Adrenal gland (tissue), 9 donors: ENCODE measurements at regions not wholly inside any gene's neighbourhood (a gene's known extent, or its start where the extent isn't known, plus 50 kb on each side); places are given as distances from the start of the nearest gene placed in this dataset.

Experiments
- DNase-seq, 7 donors: peaks; one replicate each; pipeline ENCODE4 v3.0.0-alpha.2; 2019 to 2020
- H3K27ac ChIP-seq, 5 donors: fragments of 200-600 bp; sonication (generic) in 4 of 5; 1 replicate in 3 of 5; 2 replicates in 2 of 5; pipeline versions ENCODE4 v1.5.1 to v1.8.0; 2016 to 2020; ENCODE audit warnings: mild to moderate bottlenecking in 1 of 5
- H3K27me3 ChIP-seq: fragments of 200-600 bp; 2 replicates; pipeline ENCODE4 v1.8.0; 2021
- H3K36me3 ChIP-seq, 2 donors: fragments of 200-600 bp; replicated peaks in 1 of 2; 1 replicate in 1 of 2; 2 replicates in 1 of 2; pipeline versions ENCODE4 v1.5.1 to v1.8.0; 2018 to 2022
- H3K4me1 ChIP-seq, 2 donors: fragments of 200-600 bp; replicated peaks in 1 of 2; 1 replicate in 1 of 2; 2 replicates in 1 of 2; pipeline versions ENCODE4 v1.5.1 to v1.8.0; 2018 to 2021
- H3K4me3 ChIP-seq, 4 donors: fragments of 200-600 bp; sonication (generic) in 3 of 4; one replicate each; pipeline ENCODE4 v1.5.1; 2016 to 2018
- H3K9me3 ChIP-seq, 3 donors: fragments of 200-600 bp; sonication (generic) in 1 of 3; replicated peaks in 1 of 3; 1 replicate in 2 of 3; 2 replicates in 1 of 3; pipeline versions ENCODE4 v1.5.1 to v1.8.0; 2016 to 2021
- CTCF ChIP-seq, 6 experiments: fragments of 450-650 bp in 4 of 6; fragments of 200-600 bp in 2 of 6; sonication (generic) in 1 of 6; IDR thresholded peaks; 1 replicate in 5 of 6; 2 replicates in 1 of 6; pipeline versions ENCODE4 v1.5.1 to v1.8.0; 2016 to 2021; ENCODE audit warnings: antibody characterized with exemption in 6 of 6, mild to moderate bottlenecking in 2 of 6, moderate library complexity in 1 of 6
- POLR2A ChIP-seq, 2 donors: fragments of 450-650 bp; IDR thresholded peaks; one replicate each; pipeline ENCODE4 v1.6.1; 2017; ENCODE audit warnings: antibody characterized with exemption in 2 of 2, mild to moderate bottlenecking in 2 of 2, moderate library complexity in 1 of 2
- WGBS, 4 donors: extraction: QIAGEN DNeasy Blood & Tissue Kit in 2 of 4; methylation state at CpG; one replicate each; pipeline versions ENCODE4 v1.1.5 to v1.1.7; 2013 to 2017; 5-methylcytosine and 5-hydroxymethylcytosine counted together
- intact Hi-C, 2 donors: fragments of 100-400 bp; cut with DNase I; formaldehyde crosslinking; loops; one replicate each; pipeline versions ENCODE4 v1.14.1 to v1.15.0; 2022 to 2023
- donor health status: healthy with polysubstance abuse.
- donor health status: Bipolar disorder and iron deficiency.
- donor health status: DM: yes; HTN: yes; CAD: no.
- donor health status: DM: no; HTN: no; CAD: no.
- donor health status: DM: no; HTN: no; CAD: no.

DNA sequence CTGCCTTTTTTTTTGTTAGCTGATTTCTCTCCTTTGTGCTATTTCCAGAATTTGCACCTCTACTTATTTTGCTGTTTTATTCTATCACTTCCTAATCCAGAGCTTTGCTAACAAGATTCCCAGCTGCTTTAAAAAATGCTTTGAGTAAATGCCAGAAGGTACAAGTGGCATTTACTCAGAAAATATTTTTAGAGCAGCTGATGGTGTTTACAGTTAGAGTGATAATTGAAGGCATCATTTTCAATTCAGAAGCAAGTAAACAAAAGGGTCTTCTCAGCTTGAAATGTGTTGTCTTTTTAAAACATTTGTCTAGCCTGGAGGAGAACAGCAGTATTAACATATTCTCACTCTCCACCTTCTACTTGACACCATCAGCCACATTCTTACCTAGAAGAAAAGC is 99.9 kb downstream of the OTOR start:
- no peak for DNase-seq
- H3K36me3 ChIP-seq = no peaks in the 10 kb centered on the region
- H3K9me3 ChIP-seq = no peaks in the 10 kb centered on the region
- no peaks in the 10 kb centered on the region for H3K27me3 ChIP-seq
- H3K27ac ChIP-seq = no peak overlapping the region
- intact Hi-C loops = no loop called here
- TF ChIP-seq POLR2A (IDR thresholded peaks at IDR 0.05) (no peak), CTCF (IDR thresholded peaks at IDR 0.05) (no peak)
- no peak overlapping the region for H3K4me3 ChIP-seq
- no peaks in the 10 kb centered on the region for H3K4me1 ChIP-seq

- WGBS, 4 donors = 51 to 86% (median 65%) methylated on average over 1 of the region's 1 CpG
- Histone ChIP-seq H3K4me1 (no peaks in the 10 kb centered on the region), H3K27ac (no peak overlapping the region), H3K9me3 (no peaks in the 10 kb centered on the region), H3K36me3 (no peaks in the 10 kb centered on the region), H3K4me3 (no peak overlapping the region), H3K27me3 (no peaks in the 10 kb centered on the region)
- no peak for DNase-seq
- TF ChIP-seq CTCF (IDR thresholded peaks at IDR 0.05) = no peak
- TF ChIP-seq POLR2A (IDR thresholded peaks at IDR 0.05) = no peak
- intact Hi-C loops = no loop called here
These were observed 100.4 kb downstream of the OTOR start for GRCh38 chr20:16848526-16848925.

- H3K4me1 ChIP-seq = no peaks in the 10 kb centered on the region
- no peak overlapping the region for H3K4me3 ChIP-seq
- no peak for DNase-seq
- no peaks in the 10 kb centered on the region for H3K9me3 ChIP-seq
- H3K27me3 ChIP-seq = no peaks in the 10 kb centered on the region
- 66 to 74% (median 69%) methylated on average over 1 of the region's 1 CpG for WGBS, 4 donors
- H3K27ac ChIP-seq = no peak overlapping the region
- intact Hi-C loops = no loop called here
- no peaks in the 10 kb centered on the region for H3K36me3 ChIP-seq
- TF ChIP-seq POLR2A (IDR thresholded peaks at IDR 0.05) (no peak), CTCF (IDR thresholded peaks at IDR 0.05) (no peak)
These were observed 112.8 kb downstream of the OTOR start for GRCh38 chr20:16860914-16861313.

DNA sequence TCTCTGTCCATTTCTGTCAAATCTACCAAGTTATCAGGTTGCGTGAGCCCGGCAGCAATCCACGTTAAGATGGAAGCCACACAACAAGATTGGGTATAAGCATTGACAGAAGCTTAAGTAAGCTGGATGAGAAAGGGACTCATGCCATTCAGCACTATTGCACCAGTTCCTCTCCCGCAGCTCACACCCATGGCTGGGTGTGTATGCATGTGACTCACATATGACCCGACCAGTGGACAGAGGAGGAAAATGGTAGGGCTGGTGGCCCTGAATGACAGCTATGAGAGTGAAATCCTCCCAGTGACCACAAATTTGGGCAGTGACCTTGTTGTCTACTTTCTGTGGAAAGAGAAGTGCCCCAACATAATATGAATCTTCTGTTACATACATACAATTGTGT is 113.5 kb downstream of the OTOR start:
- intact Hi-C loops = no loop called here

More for the DNA sequence above, 113.5 kb downstream of the OTOR start:
- TF ChIP-seq CTCF (IDR thresholded peaks at IDR 0.05) = no peak
- no peak for TF ChIP-seq POLR2A (IDR thresholded peaks at IDR 0.05)
- Histone ChIP-seq H3K36me3 (no peaks in the 10 kb centered on the region), H3K9me3 (no peaks in the 10 kb centered on the region), H3K4me3 (no peak overlapping the region), H3K27me3 (no peaks in the 10 kb centered on the region), H3K4me1 (no peaks in the 10 kb centered on the region), H3K27ac (no peak overlapping the region)
- DNase-seq = no peak
- WGBS, 4 donors = 83 to 91% (median 84%) methylated on average over 5 of the region's 5 CpGs
